ENCODE measurements at regions not wholly inside any gene's neighbourhood (a gene's known extent, or its start where the extent isn't known, plus 50 kb on each side); places are given as distances from the start of the nearest gene placed in this dataset.

DNA sequence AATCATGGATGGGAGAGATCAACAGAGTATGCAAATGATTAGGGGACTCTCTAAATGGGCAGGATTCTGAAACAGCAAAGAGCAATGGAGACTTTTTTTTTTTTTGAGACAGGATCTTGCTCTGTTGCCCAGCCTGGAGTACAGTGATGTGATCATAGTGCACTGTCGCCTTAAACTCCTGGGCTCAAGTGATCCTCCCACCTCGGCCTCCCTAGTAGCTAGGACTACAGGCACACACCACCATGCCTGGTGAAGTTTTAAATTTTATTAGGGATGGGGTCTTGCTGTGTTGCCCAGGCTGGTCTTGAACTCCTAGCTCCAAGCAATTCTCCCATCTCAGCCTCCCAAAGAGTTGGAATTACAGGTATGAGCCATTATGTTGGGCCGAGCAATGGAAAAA is 255.0 kb upstream of the ZFHX3 start:
- TF ChIP-seq NRF1 (IDR thresholded peaks at IDR 0.05; ENCODE audit: low read depth, low read length) = no peak
- TF ChIP-seq, protein P1, sequence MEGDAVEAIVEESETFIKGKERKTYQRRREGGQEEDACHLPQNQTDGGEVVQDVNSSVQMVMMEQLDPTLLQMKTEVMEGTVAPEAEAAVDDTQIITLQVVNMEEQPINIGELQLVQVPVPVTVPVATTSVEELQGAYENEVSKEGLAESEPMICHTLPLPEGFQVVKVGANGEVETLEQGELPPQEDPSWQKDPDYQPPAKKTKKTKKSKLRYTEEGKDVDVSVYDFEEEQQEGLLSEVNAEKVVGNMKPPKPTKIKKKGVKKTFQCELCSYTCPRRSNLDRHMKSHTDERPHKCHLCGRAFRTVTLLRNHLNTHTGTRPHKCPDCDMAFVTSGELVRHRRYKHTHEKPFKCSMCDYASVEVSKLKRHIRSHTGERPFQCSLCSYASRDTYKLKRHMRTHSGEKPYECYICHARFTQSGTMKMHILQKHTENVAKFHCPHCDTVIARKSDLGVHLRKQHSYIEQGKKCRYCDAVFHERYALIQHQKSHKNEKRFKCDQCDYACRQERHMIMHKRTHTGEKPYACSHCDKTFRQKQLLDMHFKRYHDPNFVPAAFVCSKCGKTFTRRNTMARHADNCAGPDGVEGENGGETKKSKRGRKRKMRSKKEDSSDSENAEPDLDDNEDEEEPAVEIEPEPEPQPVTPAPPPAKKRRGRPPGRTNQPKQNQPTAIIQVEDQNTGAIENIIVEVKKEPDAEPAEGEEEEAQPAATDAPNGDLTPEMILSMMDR (IDR thresholded peaks at IDR 0.05; ENCODE audit: control extremely low read depth in 1 of 3, insufficient read depth in 1 of 3, low read depth in 1 of 3, low read length in 3 of 3) = no peak
- TF ChIP-seq POLR2AphosphoS5 (IDR thresholded peaks at IDR 0.05; ENCODE audit: low read depth, low read length) = no peak
- no peak for TF ChIP-seq TCF12 (IDR thresholded peaks at IDR 0.05; ENCODE audit: low read depth, low read length)
- no peak for TF ChIP-seq SIRT6 (IDR thresholded peaks at IDR 0.05; ENCODE audit: low read length)
- no peak for TF ChIP-seq GABPA (IDR thresholded peaks at IDR 0.05; ENCODE audit: borderline replicate concordance, insufficient read depth, low read length)
- TF ChIP-seq CBX5 (IDR thresholded peaks at IDR 0.05; ENCODE audit: low read depth, low read length) = no peak
- TF ChIP-seq YY1 (IDR thresholded peaks at IDR 0.05; ENCODE audit: low read depth, low read length) = no peak
- TF ChIP-seq CEBPB (IDR thresholded peaks at IDR 0.05; ENCODE audit: low read depth, low read length) = no peak
- TF ChIP-seq POLR2A (IDR thresholded peaks at IDR 0.05; ENCODE audit: control extremely low read depth in 1 of 2, low read depth in 2 of 2, low read length in 2 of 2) = no peak
- TF ChIP-seq, protein P2, sequence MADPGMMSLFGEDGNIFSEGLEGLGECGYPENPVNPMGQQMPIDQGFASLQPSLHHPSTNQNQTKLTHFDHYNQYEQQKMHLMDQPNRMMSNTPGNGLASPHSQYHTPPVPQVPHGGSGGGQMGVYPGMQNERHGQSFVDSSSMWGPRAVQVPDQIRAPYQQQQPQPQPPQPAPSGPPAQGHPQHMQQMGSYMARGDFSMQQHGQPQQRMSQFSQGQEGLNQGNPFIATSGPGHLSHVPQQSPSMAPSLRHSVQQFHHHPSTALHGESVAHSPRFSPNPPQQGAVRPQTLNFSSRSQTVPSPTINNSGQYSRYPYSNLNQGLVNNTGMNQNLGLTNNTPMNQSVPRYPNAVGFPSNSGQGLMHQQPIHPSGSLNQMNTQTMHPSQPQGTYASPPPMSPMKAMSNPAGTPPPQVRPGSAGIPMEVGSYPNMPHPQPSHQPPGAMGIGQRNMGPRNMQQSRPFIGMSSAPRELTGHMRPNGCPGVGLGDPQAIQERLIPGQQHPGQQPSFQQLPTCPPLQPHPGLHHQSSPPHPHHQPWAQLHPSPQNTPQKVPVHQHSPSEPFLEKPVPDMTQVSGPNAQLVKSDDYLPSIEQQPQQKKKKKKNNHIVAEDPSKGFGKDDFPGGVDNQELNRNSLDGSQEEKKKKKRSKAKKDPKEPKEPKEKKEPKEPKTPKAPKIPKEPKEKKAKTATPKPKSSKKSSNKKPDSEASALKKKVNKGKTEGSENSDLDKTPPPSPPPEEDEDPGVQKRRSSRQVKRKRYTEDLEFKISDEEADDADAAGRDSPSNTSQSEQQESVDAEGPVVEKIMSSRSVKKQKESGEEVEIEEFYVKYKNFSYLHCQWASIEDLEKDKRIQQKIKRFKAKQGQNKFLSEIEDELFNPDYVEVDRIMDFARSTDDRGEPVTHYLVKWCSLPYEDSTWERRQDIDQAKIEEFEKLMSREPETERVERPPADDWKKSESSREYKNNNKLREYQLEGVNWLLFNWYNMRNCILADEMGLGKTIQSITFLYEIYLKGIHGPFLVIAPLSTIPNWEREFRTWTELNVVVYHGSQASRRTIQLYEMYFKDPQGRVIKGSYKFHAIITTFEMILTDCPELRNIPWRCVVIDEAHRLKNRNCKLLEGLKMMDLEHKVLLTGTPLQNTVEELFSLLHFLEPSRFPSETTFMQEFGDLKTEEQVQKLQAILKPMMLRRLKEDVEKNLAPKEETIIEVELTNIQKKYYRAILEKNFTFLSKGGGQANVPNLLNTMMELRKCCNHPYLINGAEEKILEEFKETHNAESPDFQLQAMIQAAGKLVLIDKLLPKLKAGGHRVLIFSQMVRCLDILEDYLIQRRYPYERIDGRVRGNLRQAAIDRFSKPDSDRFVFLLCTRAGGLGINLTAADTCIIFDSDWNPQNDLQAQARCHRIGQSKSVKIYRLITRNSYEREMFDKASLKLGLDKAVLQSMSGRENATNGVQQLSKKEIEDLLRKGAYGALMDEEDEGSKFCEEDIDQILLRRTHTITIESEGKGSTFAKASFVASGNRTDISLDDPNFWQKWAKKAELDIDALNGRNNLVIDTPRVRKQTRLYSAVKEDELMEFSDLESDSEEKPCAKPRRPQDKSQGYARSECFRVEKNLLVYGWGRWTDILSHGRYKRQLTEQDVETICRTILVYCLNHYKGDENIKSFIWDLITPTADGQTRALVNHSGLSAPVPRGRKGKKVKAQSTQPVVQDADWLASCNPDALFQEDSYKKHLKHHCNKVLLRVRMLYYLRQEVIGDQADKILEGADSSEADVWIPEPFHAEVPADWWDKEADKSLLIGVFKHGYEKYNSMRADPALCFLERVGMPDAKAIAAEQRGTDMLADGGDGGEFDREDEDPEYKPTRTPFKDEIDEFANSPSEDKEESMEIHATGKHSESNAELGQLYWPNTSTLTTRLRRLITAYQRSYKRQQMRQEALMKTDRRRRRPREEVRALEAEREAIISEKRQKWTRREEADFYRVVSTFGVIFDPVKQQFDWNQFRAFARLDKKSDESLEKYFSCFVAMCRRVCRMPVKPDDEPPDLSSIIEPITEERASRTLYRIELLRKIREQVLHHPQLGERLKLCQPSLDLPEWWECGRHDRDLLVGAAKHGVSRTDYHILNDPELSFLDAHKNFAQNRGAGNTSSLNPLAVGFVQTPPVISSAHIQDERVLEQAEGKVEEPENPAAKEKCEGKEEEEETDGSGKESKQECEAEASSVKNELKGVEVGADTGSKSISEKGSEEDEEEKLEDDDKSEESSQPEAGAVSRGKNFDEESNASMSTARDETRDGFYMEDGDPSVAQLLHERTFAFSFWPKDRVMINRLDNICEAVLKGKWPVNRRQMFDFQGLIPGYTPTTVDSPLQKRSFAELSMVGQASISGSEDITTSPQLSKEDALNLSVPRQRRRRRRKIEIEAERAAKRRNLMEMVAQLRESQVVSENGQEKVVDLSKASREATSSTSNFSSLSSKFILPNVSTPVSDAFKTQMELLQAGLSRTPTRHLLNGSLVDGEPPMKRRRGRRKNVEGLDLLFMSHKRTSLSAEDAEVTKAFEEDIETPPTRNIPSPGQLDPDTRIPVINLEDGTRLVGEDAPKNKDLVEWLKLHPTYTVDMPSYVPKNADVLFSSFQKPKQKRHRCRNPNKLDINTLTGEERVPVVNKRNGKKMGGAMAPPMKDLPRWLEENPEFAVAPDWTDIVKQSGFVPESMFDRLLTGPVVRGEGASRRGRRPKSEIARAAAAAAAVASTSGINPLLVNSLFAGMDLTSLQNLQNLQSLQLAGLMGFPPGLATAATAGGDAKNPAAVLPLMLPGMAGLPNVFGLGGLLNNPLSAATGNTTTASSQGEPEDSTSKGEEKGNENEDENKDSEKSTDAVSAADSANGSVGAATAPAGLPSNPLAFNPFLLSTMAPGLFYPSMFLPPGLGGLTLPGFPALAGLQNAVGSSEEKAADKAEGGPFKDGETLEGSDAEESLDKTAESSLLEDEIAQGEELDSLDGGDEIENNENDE (IDR thresholded peaks at IDR 0.05; ENCODE audit: insufficient replicate concordance, low read length) = no peak
- TF ChIP-seq CREB1 (IDR thresholded peaks at IDR 0.05) = no peak
- TF ChIP-seq RAD21 (IDR thresholded peaks at IDR 0.05 in 1 of 2, conservative IDR thresholded peaks at IDR 0.05 in 1 of 2; ENCODE audit: low read depth in 2 of 2, low read length in 2 of 2) = no peak

Measured in H1 (cell line).